GM23338 (cell line): ENCODE measurements at regions not wholly inside any gene's neighbourhood (a gene's known extent, or its start where the extent isn't known, plus 50 kb on each side); places are given as distances from the start of the nearest gene placed in this dataset.

Experiments
- ATAC-seq: fragments of 200-7000 bp; cut with Tn5 transposase; 3 replicates; pipeline ENCODE4 v1.9.1; 2020
- DNase-seq: peaks from one replicate; pipeline ENCODE4 v3.0.0-alpha.2; 2015; ENCODE audit warnings: low spot score
- H2AFZ ChIP-seq: fragments of 200-600 bp; sonication (generic); 2 replicates; pipeline ENCODE4 v1.8.0; 2016; ENCODE audit warnings: antibody characterized with exemption, mild to moderate bottlenecking, moderate library complexity
- H3F3A ChIP-seq: fragments of 200-600 bp; sonication (generic); replicated peaks from 2 replicates; pipeline ENCODE4 v1.8.0; 2017; ENCODE audit warnings: antibody characterized with exemption, mixed run types, low read depth
- H3K27ac ChIP-seq: fragments of 200-600 bp; sonication (generic); 2 replicates; pipeline ENCODE4 v1.6.1; 2016; ENCODE audit warnings: low read depth
- H3K27me3 ChIP-seq: fragments of 200-600 bp; sonication (generic); 2 replicates; pipeline ENCODE4 v1.8.0; 2016; ENCODE audit warnings: mild to moderate bottlenecking, mixed run types, moderate library complexity; ENCODE audit not compliant: insufficient read depth
- H3K36me3 ChIP-seq: fragments of 200-600 bp; sonication (generic); 2 replicates; pipeline ENCODE4 v1.8.0; 2016; ENCODE audit warnings: mild to moderate bottlenecking; ENCODE audit not compliant: insufficient read depth
- H3K4me1 ChIP-seq: fragments of 200-600 bp; sonication (generic); 2 replicates; pipeline ENCODE4 v1.8.0; 2016; ENCODE audit warnings: mild to moderate bottlenecking, moderate library complexity; ENCODE audit not compliant: insufficient read depth
- H3K4me2 ChIP-seq: fragments of 200-600 bp; sonication (generic); 2 replicates; pipeline ENCODE4 v1.7.1; 2017; ENCODE audit warnings: mixed run types
- H3K4me3 ChIP-seq: fragments of 200-600 bp; sonication (generic); 2 replicates; pipeline ENCODE4 v1.6.1; 2016; ENCODE audit warnings: mixed run types
- H3K79me2 ChIP-seq: fragments of 200-600 bp; sonication (generic); replicated peaks from 2 replicates; pipeline ENCODE4 v1.8.0; 2017; ENCODE audit warnings: mild to moderate bottlenecking; ENCODE audit not compliant: insufficient read depth
- H3K9me2 ChIP-seq: fragments of 200-600 bp; sonication (generic); 2 replicates; pipeline ENCODE4 v1.8.0; 2017; ENCODE audit not compliant: insufficient read depth
- H4K20me1 ChIP-seq: fragments of 200-600 bp; sonication (generic); replicated peaks from 2 replicates; pipeline ENCODE4 v1.8.0; 2017; ENCODE audit warnings: mild to moderate bottlenecking; ENCODE audit not compliant: insufficient read depth
- H3K27ac Mint-ChIP-seq: 2 replicates; pipeline ENCODE4 v1.8.0; 2020; ENCODE audit warnings: inconsistent platforms, mild to moderate bottlenecking, moderate library complexity, mixed read lengths
- H3K27me3 Mint-ChIP-seq: 3 replicates; pipeline ENCODE4 v1.8.0; 2022; ENCODE audit warnings: low read depth, mild to moderate bottlenecking, moderate library complexity, mixed read lengths, inconsistent platforms; ENCODE audit not compliant: insufficient read depth, poor library complexity
- H3K36me3 Mint-ChIP-seq: 3 replicates; pipeline ENCODE4 v1.8.0; 2021; ENCODE audit warnings: low read depth, mild to moderate bottlenecking, inconsistent platforms, moderate library complexity, mixed read lengths
- H3K4me1 Mint-ChIP-seq: 3 replicates; pipeline ENCODE4 v1.8.0; 2020; ENCODE audit warnings: mild to moderate bottlenecking, inconsistent platforms, mixed read lengths
- H3K4me3 Mint-ChIP-seq: 3 replicates; pipeline ENCODE4 v1.8.0; 2021; ENCODE audit warnings: moderate library complexity, mild to moderate bottlenecking, inconsistent platforms, mixed read lengths
- H3K9me3 Mint-ChIP-seq: 3 replicates; pipeline ENCODE4 v1.8.0; 2020; ENCODE audit warnings: moderate library complexity, mild to moderate bottlenecking, inconsistent platforms, mixed read lengths
- CREB1 ChIP-seq: fragments of 250-450 bp; sonication (Bioruptor Pico); IDR thresholded peaks from 2 replicates; pipeline ENCODE4 v1.5.0; 2020; ENCODE audit warnings: low read depth, mild to moderate bottlenecking, moderate library complexity
- ETS1 ChIP-seq: IDR thresholded peaks from 2 replicates; pipeline ENCODE4 v1.6.1; 2016; ENCODE audit warnings: antibody characterized with exemption
- EZH2 ChIP-seq: fragments of 200-600 bp; sonication (generic); IDR thresholded peaks from one replicate; pipeline ENCODE4 v1.8.0; 2017; ENCODE audit warnings: antibody characterized with exemption, mild to moderate bottlenecking, low read depth; ENCODE audit not compliant: unreplicated experiment
- JUNB ChIP-seq: IDR thresholded peaks from one replicate; pipeline ENCODE4 v1.6.1; 2016; ENCODE audit warnings: antibody characterized with exemption; ENCODE audit not compliant: unreplicated experiment
- NANOG ChIP-seq: IDR thresholded peaks from 2 replicates; pipeline ENCODE4 v1.6.1; 2016; ENCODE audit warnings: antibody characterized with exemption, borderline replicate concordance
- POLR2AphosphoS5 ChIP-seq: IDR thresholded peaks from 2 replicates; pipeline ENCODE4 v1.6.1; 2016; ENCODE audit warnings: antibody characterized with exemption, low read depth
- REST ChIP-seq: IDR thresholded peaks from one replicate; pipeline ENCODE4 v1.6.1; 2018; ENCODE audit warnings: antibody characterized with exemption; ENCODE audit not compliant: unreplicated experiment
- STAT1 ChIP-seq: IDR thresholded peaks from one replicate; pipeline ENCODE4 v1.6.1; 2016; ENCODE audit warnings: antibody characterized with exemption; ENCODE audit not compliant: unreplicated experiment
- ZNF114 ChIP-seq: fragments of 250-450 bp; sonication (Bioruptor Pico); IDR thresholded peaks from 2 replicates; pipeline ENCODE4 v1.5.0; 2020; ENCODE audit warnings: mild to moderate bottlenecking, moderate library complexity
- ZNF331 ChIP-seq: fragments of 250-450 bp; sonication (Bioruptor Pico); IDR thresholded peaks from 2 replicates; pipeline ENCODE4 v1.5.0; 2020; ENCODE audit warnings: low read depth, mild to moderate bottlenecking, moderate library complexity
- TF ChIP-seq, protein P1 (sequence below), 2 experiments: fragments of 200-600 bp in 1 of 2; sonication (generic) in 1 of 2; conservative IDR thresholded peaks; 2 replicates each; pipeline versions ENCODE4 v1.5.1 to v1.6.1; 2016 to 2017; ENCODE audit warnings: antibody characterized with exemption in 2 of 2, low read depth in 2 of 2, mild to moderate bottlenecking in 2 of 2, moderate library complexity in 1 of 2

- no peak for TF ChIP-seq REST
- TF ChIP-seq EZH2: no peak
- no peak for TF ChIP-seq POLR2AphosphoS5
- no peak for TF ChIP-seq ZNF331
- TF ChIP-seq ETS1: no peak
- TF ChIP-seq JUNB: no peak
- no peak for TF ChIP-seq STAT1
- no peak for TF ChIP-seq NANOG
- TF ChIP-seq, protein P1, sequence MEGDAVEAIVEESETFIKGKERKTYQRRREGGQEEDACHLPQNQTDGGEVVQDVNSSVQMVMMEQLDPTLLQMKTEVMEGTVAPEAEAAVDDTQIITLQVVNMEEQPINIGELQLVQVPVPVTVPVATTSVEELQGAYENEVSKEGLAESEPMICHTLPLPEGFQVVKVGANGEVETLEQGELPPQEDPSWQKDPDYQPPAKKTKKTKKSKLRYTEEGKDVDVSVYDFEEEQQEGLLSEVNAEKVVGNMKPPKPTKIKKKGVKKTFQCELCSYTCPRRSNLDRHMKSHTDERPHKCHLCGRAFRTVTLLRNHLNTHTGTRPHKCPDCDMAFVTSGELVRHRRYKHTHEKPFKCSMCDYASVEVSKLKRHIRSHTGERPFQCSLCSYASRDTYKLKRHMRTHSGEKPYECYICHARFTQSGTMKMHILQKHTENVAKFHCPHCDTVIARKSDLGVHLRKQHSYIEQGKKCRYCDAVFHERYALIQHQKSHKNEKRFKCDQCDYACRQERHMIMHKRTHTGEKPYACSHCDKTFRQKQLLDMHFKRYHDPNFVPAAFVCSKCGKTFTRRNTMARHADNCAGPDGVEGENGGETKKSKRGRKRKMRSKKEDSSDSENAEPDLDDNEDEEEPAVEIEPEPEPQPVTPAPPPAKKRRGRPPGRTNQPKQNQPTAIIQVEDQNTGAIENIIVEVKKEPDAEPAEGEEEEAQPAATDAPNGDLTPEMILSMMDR (conservative IDR thresholded peaks at IDR 0.05; ENCODE audit: low read depth in 2 of 2): no peak
- TF ChIP-seq CREB1: no peak
These were observed 110.3 kb downstream of the SP3 start (continued) for GRCh38 chr2:173854840-173855239.

- no peak overlapping the region for H3K4me2 ChIP-seq
- H3K36me3 ChIP-seq: no peaks in the 10 kb centered on the region
- no peak overlapping the region for H3K4me3 ChIP-seq
- Mint-ChIP-seq H3K27ac (no peak overlapping the region), H3K36me3 (no peaks in the 10 kb centered on the region), H3K27me3 (peaks cover 3% of the 10 kb centered on the region), H3K9me3 (no peaks in the 10 kb centered on the region), H3K4me3 (no peak overlapping the region), H3K4me1 (peaks cover 7% of the 10 kb centered on the region; the same call in 2 of the 3 replicates)
- no peak for DNase-seq
- H3K27ac ChIP-seq: no peak overlapping the region
- H3F3A ChIP-seq: no peaks in the 10 kb centered on the region
- 0 out of 2 replicates have a peak, but pooled peaks cover 3% of the 10 kb centered on the region for H3K9me2 ChIP-seq
- H3K79me2 ChIP-seq: no peaks in the 10 kb centered on the region
- ATAC-seq: no peak
- H3K4me1 ChIP-seq: no peaks in the 10 kb centered on the region
- H2AFZ ChIP-seq: no peak overlapping the region
- H4K20me1 ChIP-seq: no peaks in the 10 kb centered on the region
- no peaks in the 10 kb centered on the region for H3K27me3 ChIP-seq
- TF ChIP-seq CREB1 (no peak), ZNF114 (CRISPR knock-in tag) (no peak), NANOG (no peak)
- TF ChIP-seq, protein P1 (conservative IDR thresholded peaks at IDR 0.05; ENCODE audit: low read depth in 2 of 2): no peak
These were observed 109.5 kb downstream of the SP3 start for GRCh38 chr2:173855661-173856060.
